CD4-positive, alpha-beta T cell (primary cell): ENCODE measurements at regions not wholly inside any gene's neighbourhood (a gene's known extent, or its start where the extent isn't known, plus 50 kb on each side); places are given as distances from the start of the nearest gene placed in this dataset.

Source experiments
- ATAC-seq: fragments of 200-7000 bp; cut with Tn5 transposase; one replicate; pipeline ENCODE4 v1.10.0; 2022; ENCODE audit warnings: mild to moderate bottlenecking; ENCODE audit not compliant: poor library complexity
- CTCF ChIA-PET: fragments of 350-600 bp; sonication (Branson Sonifier 250); formaldehyde crosslinking; loops from one replicate; lab custom pipeline; 2021; ENCODE audit warnings: antibody characterized with exemption, inconsistent platforms; lab: Charles Lee
- POLR2A ChIA-PET: fragments of 350-600 bp; sonication (Branson Sonifier 250); formaldehyde crosslinking; loops from one replicate; lab custom pipeline; 2021; ENCODE audit warnings: antibody characterized with exemption, inconsistent platforms; lab: Charles Lee
- DNase-seq, 14 experiments: peaks; one replicate each; pipeline ENCODE4 v3.0.0-alpha.2; 2013 to 2020; ENCODE audit warnings: mixed read lengths in 2 of 14
- H3K27ac ChIP-seq, 2 donors: one replicate each; pipeline versions ENCODE4 v1.5.1 to v1.7.0; 2013; ENCODE audit warnings: low read length in 2 of 2, low read depth in 1 of 2, mild to moderate bottlenecking in 1 of 2
- H3K27me3 ChIP-seq, 2 experiments: 1 replicate in 1 of 2; 2 replicates in 1 of 2; pipeline versions ENCODE4 v1.6.1 to v1.7.0; 2013; ENCODE audit warnings: low read length in 2 of 2, control low read depth in 1 of 2, mild to moderate bottlenecking in 1 of 2, moderate library complexity in 1 of 2; ENCODE audit not compliant: insufficient read depth in 2 of 2, control insufficient read depth in 1 of 2
- H3K36me3 ChIP-seq: one replicate; pipeline ENCODE4 v1.6.1; 2013; ENCODE audit warnings: low read length, control low read depth; ENCODE audit not compliant: insufficient read depth
- H3K4me1 ChIP-seq: one replicate; pipeline ENCODE4 v1.6.1; 2013; ENCODE audit warnings: low read length, control low read depth; ENCODE audit not compliant: insufficient read depth
- H3K4me3 ChIP-seq: one replicate; pipeline ENCODE4 v1.5.1; 2013; ENCODE audit warnings: mild to moderate bottlenecking, low read length, moderate library complexity
- H3K9me3 ChIP-seq, 2 experiments: 1 replicate in 1 of 2; 2 replicates in 1 of 2; pipeline versions ENCODE4 v1.6.1 to v1.7.0; 2013; ENCODE audit warnings: low read length in 2 of 2, mild to moderate bottlenecking in 2 of 2, control low read depth in 1 of 2, moderate library complexity in 1 of 2; ENCODE audit not compliant: control insufficient read depth in 1 of 2, insufficient read depth in 1 of 2
- H3K27ac Mint-ChIP-seq: one replicate; pipeline ENCODE4 v1.8.0; 2020; ENCODE audit warnings: mixed read lengths
- H3K27me3 Mint-ChIP-seq: one replicate; pipeline ENCODE4 v1.8.0; 2021; ENCODE audit warnings: mixed read lengths
- H3K36me3 Mint-ChIP-seq: one replicate; pipeline ENCODE4 v1.8.0; 2021; ENCODE audit warnings: low read depth, mixed read lengths
- H3K4me1 Mint-ChIP-seq: one replicate; pipeline ENCODE4 v1.8.0; 2021; ENCODE audit warnings: low read depth, mixed read lengths
- H3K4me3 Mint-ChIP-seq: one replicate; pipeline ENCODE4 v1.8.0; 2020; ENCODE audit warnings: mild to moderate bottlenecking, mixed read lengths
- H3K9me3 Mint-ChIP-seq: one replicate; pipeline ENCODE4 v1.8.0; 2020; ENCODE audit warnings: mixed read lengths
- intact Hi-C, 2 experiments: fragments of 100-400 bp; cut with DNase I in 1 of 2; cut with micrococcal nuclease in 1 of 2; formaldehyde crosslinking; loops; one replicate each; pipeline versions ENCODE4 v1.15.1 to v1.9.0; 2023 to 2025; cut with DNase I, micrococcal nuclease
- TF ChIP-seq, protein P1 (sequence below): fragments of 200-600 bp; IDR thresholded peaks from one replicate; pipeline ENCODE4 v1.8.0; 2022; ENCODE audit warnings: antibody characterized with exemption, mild to moderate bottlenecking

DNA sequence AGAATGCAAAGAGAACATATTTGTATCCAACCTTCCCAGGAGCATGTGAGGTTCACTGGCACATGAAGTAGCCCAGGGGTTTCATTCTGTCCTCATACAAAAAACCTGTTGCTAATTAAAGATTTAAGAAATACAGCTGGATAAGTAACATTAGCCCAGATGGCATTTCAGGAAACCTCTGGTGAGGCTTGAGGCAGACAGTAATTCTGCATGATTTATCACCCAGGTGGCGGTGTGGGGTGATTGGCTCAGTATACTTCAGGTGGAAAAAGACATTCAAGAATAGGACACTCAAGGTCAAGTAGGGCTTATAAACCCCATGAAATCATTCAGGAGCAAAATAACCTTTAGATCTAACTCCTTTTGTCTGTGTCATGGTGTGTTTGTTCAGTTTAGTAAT lies 237.4 kb downstream of the RNF144A start:
- H3K36me3 Mint-ChIP-seq, result peaks cover 8% of the 10 kb centered on the region
- H3K4me1 ChIP-seq, result no peaks in the 10 kb centered on the region
- no peak overlapping the region for H3K27ac Mint-ChIP-seq
- H3K4me1 Mint-ChIP-seq, result no peaks in the 10 kb centered on the region
- TF ChIP-seq, protein P1, sequence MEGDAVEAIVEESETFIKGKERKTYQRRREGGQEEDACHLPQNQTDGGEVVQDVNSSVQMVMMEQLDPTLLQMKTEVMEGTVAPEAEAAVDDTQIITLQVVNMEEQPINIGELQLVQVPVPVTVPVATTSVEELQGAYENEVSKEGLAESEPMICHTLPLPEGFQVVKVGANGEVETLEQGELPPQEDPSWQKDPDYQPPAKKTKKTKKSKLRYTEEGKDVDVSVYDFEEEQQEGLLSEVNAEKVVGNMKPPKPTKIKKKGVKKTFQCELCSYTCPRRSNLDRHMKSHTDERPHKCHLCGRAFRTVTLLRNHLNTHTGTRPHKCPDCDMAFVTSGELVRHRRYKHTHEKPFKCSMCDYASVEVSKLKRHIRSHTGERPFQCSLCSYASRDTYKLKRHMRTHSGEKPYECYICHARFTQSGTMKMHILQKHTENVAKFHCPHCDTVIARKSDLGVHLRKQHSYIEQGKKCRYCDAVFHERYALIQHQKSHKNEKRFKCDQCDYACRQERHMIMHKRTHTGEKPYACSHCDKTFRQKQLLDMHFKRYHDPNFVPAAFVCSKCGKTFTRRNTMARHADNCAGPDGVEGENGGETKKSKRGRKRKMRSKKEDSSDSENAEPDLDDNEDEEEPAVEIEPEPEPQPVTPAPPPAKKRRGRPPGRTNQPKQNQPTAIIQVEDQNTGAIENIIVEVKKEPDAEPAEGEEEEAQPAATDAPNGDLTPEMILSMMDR, result no peak
- no peaks in the 10 kb centered on the region for H3K27me3 Mint-ChIP-seq
- ChIA-PET POLR2A (no interaction called here), CTCF (no interaction called here)
- H3K36me3 ChIP-seq, result no peaks in the 10 kb centered on the region
- DNase-seq, result no peak
- peaks cover 0 to 3% of the 10 kb centered on the region in 2 experiments for H3K27me3 ChIP-seq
- intact Hi-C loops, result no loop called here
- peaks cover 0 to 4% of the 10 kb centered on the region in 2 experiments for H3K9me3 ChIP-seq
- peaks cover 8% of the 10 kb centered on the region for H3K9me3 Mint-ChIP-seq
- no peak overlapping the region for H3K4me3 Mint-ChIP-seq
- no peak overlapping the region for H3K4me3 ChIP-seq
- ATAC-seq, result no peak
- no peak overlapping the region for H3K27ac ChIP-seq

DNA sequence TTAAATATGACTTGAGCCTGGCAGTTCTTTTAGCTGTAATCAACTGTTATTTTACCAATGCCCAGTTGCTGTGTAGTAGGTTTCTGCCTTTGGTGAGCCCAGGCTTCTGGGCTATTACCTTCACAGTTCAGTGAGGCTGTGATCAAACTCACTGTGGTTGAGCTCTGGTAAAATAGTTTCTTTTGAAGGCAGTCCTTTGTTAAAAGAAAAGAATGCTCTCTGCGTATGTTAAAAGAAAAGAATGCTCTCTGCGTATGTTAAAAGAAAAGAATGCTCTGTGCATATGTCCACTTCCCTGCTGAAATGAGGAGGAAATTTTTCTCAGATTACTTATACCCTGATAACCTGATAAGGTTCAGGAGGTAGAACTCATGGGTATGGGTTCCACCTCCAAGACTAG lies 244.3 kb downstream of the RNF144A start:
- no peak for ATAC-seq
- no peak for DNase-seq
- no peaks in the 10 kb centered on the region for H3K4me1 ChIP-seq
- no peaks in the 10 kb centered on the region for H3K36me3 ChIP-seq
- H3K9me3 ChIP-seq, result no peaks in the 10 kb centered on the region
- H3K27ac ChIP-seq, result no peak overlapping the region
- intact Hi-C loops, result no loop called here
- no peaks in the 10 kb centered on the region for H3K27me3 Mint-ChIP-seq
- H3K36me3 Mint-ChIP-seq, result no peaks in the 10 kb centered on the region
- no peaks in the 10 kb centered on the region for H3K27me3 ChIP-seq
- H3K4me3 Mint-ChIP-seq, result no peak overlapping the region
- H3K4me3 ChIP-seq, result no peak overlapping the region
- H3K4me1 Mint-ChIP-seq, result no peaks in the 10 kb centered on the region
- CTCF ChIA-PET, result no interaction called here
- H3K9me3 Mint-ChIP-seq, result no peaks in the 10 kb centered on the region
- TF ChIP-seq, protein P1, result no peak
- no peak overlapping the region for H3K27ac Mint-ChIP-seq
- POLR2A ChIA-PET, result no interaction called here

- H3K27me3 Mint-ChIP-seq, result no peaks in the 10 kb centered on the region
- DNase-seq, result no peak
- Histone ChIP-seq H3K9me3 (no peaks in the 10 kb centered on the region), H3K36me3 (no peaks in the 10 kb centered on the region), H3K27me3 (no peaks in the 10 kb centered on the region), H3K4me1 (no peaks in the 10 kb centered on the region), H3K4me3 (no peak overlapping the region), H3K27ac (no peak overlapping the region)
- no peaks in the 10 kb centered on the region for H3K4me1 Mint-ChIP-seq
- no peak overlapping the region for H3K27ac Mint-ChIP-seq
- TF ChIP-seq, protein P1, result no peak
- no peak for ATAC-seq
- no peak overlapping the region for H3K4me3 Mint-ChIP-seq
- ChIA-PET CTCF (no interaction called here), POLR2A (no interaction called here)
- H3K9me3 Mint-ChIP-seq, result no peaks in the 10 kb centered on the region
- H3K36me3 Mint-ChIP-seq, result no peaks in the 10 kb centered on the region
- intact Hi-C loops, result no loop called here
These were observed 248.5 kb downstream of the RNF144A start for GRCh38 chr2:7165736-7166135.
